ENCODE measurements at regions not wholly inside any gene's neighbourhood (a gene's known extent, or its start where the extent isn't known, plus 50 kb on each side); places are given as distances from the start of the nearest gene placed in this dataset.
"Not testable (repeated sequence)": the region's sequence is repeated elsewhere in the genome, so short reads cannot be mapped to it uniquely, and the experiment has no call there.

GRCh38 chr3:674116-674515 lies 418.7 kb upstream of the CNTN6 start:
- no peak for DNase-seq

GRCh38 chr3:675846-676245 lies 417.0 kb upstream of the CNTN6 start:
- DNase-seq: no peak

GRCh38 chr3:683770-684169 lies 409.1 kb upstream of the CNTN6 start:
- DNase-seq: no peak

GRCh38 chr3:690770-691169 lies 402.1 kb upstream of the CNTN6 start:
- DNase-seq: no peak

GRCh38 chr3:700514-700913 lies 392.3 kb upstream of the CNTN6 start:
- no peak for DNase-seq

DNA sequence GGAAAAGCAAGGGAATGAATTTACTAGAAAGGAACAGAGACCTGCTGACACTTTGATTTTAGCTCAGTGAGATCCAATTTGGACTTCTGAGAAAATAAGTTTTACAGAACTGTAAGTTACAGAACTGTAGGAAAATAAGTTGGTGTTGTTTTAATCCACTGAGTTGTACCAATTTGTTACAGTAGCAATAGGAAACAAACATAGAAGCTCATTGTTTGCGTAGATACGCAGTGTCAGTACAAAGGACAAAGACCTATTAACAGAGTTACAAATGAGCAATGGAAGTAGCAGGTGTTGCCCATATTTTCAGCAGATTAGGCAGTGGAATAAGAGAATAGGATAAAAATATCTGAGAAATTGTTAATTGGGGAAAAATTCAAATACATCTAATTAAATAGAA lies 385.8 kb upstream of the CNTN6 start:
- DNase-seq: peak in 1 of 2 donors; percentile 41

DNA sequence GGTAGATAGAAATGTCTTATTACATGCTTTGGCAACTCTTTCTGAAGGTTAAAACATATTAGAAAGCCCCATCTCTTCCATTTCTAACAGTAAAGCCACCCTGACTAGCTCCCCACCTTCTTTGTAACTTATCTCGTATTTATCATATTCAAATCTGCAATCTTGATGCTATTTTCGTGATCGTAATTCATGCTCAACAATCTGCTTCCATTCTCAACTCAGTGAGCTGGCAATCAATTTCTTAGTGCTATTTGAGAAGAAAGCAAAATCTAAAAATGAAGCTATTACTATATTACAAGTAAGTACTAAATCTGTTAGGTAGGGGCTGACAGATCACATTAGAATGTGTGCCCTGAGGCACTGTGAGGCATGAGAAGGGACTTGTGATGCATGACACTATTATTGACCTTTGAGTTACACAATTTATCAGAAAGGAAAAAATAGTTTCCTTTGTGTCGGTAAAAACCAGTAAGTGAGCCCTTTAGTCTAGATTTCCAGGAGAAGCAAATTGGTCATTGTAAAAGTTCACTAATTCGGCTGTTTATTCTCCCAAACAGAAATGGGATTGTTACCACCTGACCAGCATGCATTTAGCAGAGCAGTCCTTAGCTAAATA lies 379.7 kb upstream of the CNTN6 start:
- DNase-seq: no peak

- no peak for DNase-seq
Observed at GRCh38 chr3:713947-714620, 378.7 kb upstream of the CNTN6 start.

- no peak for DNase-seq
Observed at GRCh38 chr3:721086-721485, 371.7 kb upstream of the CNTN6 start.

GRCh38 chr3:732326-732928 lies 360.4 kb upstream of the CNTN6 start:
- no peak for DNase-seq

DNA sequence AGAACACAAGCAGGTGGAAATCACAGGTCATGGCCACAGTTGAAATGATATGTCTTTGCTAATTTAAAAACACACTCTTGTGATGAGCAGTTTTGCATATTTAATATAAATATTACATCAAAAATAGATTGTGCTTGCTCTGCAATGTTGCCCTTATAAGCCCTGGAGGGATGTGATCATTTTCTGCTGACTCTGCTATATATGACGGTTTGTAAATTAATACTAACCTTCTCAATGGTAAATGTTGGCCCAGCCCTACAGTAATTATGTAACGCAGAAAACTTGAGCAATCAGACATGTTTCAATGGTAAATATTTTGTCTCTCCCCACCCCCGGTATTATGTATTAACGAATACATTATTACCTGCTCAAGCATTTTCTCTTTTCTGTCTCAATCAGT lies 359.5 kb upstream of the CNTN6 start:
- DNase-seq: no peak

DNA sequence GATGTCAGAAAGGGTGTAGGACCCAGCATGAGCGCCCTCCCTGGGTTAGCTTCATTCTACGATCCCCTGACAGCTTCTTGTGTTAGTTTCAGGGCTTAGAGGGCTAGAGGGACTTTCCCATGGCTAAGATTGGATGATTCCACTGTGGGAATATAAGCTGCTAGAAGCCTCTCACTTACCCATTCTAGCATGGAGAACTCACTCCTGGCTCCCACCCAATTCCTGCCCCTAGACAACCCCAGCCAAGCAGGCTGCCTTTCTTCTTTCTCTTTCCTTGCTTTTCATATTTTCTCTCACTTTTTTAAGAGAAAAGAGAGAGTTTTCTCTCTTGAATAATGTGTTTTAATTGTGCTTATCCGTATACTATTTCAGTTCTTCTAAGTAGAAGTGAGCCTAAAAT lies 335.1 kb upstream of the CNTN6 start:
- no peak for DNase-seq

DNA sequence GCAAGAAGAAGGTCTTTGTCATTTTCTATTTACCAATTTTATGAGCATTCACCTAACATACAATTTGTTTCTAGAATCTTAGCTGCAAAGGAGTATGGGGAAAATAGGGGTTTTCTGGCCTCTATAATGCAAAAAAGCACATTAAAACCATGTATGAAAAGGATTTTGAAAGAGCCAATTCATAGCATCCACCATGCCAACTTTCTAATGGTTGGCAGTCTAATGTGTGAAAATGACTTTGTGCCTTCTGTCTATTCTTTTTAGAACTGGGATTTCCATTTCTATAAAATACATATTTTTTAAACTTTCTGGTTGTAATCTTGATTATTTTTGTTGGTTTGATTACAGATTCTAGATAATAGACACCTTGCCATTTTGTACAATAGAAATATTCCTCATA lies 333.7 kb upstream of the CNTN6 start:
- no peak for DNase-seq

- not testable (repeated sequence) for DNase-seq
Observed at GRCh38 chr3:773433-773832, 319.4 kb upstream of the CNTN6 start.

DNA sequence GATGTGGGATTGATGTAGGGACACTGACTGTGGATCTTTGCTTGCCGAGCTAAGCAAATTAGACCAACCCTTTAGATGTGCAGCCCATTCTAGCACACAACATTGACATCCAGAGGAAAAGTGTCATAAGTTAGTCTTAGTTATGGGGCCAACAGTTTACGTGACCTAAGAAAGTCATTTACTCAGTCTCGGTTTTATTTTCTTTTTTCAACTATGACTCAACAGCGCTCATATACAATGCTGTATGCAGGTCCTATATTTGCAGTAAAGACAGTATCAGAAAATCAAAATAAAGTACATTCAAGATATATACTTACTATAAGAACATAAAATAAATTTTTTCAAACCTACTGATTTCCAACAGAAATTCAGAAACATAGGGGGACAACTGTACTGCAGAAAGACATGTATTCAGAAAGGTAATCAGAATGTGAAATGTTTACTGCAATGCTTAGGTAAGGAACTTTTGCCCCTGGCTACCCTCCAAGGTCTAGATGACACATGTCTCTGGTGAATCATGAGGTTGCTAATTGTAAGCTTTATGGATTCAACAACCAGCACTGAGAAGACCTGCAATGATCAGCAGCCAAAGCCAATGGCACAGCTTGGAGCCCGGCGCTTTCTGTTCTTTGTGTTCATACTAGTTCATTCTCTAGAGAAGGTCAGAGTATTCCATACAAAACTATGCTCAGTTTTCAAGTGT lies 317.5 kb upstream of the CNTN6 start:
- no peak for DNase-seq

- DNase-seq: no peak
Observed at GRCh38 chr3:780505-780904, 312.3 kb upstream of the CNTN6 start.

DNA sequence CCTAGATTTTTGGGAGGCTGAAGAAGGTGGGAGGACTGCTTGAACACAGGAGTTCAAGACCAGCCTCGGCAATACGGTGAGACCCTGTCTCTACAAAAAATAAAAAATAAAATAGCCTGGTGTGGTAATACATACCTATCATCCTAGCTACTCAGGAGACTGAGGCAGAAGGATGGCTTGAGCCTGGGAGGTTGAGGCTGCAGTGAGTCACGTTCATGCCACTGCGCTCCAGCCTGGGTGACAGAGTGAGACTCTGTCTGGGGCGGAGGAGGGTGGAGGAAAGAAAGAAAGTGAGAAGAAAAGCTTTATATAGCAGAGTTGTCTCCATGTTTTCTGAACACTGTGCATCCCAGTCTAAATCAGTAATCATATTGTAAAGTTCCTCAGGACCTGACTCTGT lies 301.4 kb upstream of the CNTN6 start:
- DNase-seq: no peak

GRCh38 chr3:792630-793029 lies 300.2 kb upstream of the CNTN6 start:
- no peak for DNase-seq

GRCh38 chr3:804211-804610 lies 288.6 kb upstream of the CNTN6 start:
- DNase-seq: no peak

DNA sequence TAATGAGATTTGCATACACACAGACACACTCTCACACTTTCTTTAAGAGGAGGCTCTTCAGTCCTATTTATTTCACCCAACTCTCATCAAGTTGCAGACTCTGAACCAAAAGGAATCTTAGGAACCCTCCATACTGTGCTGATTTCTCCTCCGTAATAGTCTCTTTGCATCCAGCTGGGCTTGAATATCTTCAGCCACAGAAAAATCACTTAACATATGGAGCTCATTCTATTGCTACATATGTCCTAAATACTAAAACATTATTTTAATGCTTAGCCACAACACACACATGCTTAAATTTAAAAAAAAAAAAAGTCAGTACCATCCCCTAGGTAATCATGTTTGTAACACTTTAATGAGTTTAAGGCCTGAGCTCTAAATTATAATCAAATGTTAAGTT lies 287.5 kb upstream of the CNTN6 start:
- DNase-seq: no peak

GRCh38 chr3:806006-806405 lies 286.8 kb upstream of the CNTN6 start:
- no peak for DNase-seq

GRCh38 chr3:816605-817004 lies 276.2 kb upstream of the CNTN6 start:
- DNase-seq: no peak

- no peak for DNase-seq
Observed at GRCh38 chr3:834679-835078, 258.1 kb upstream of the CNTN6 start.

DNA sequence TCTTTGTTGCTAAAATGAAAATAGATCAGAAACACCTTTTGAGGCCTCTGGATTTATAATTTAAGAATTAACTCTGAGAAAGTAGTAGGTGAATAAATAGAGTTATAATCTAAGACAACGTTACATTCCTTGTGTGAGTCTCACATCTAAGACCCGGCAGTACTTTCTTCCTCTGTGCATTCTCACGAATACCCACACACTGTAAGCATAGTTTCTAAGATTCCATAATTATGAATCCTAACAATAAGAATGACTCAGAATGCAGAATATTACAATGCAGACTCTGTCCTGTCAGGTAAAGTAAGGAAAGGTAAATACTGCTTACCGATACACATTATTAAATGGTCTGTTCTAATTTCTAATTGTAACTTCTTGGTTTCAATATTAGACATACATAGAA lies 257.7 kb upstream of the CNTN6 start:
- DNase-seq: no peak
